Dendritic cell treated with granulocyte-macrophage colony-stimulating factor and Interleukin-4, amounts not matched to agents 40 ng/mL and 50 ng/mL, for 4 days (primary cell): ENCODE measurements at regions not wholly inside any gene's neighbourhood (a gene's known extent, or its start where the extent isn't known, plus 50 kb on each side); places are given as distances from the start of the nearest gene placed in this dataset.
A peak's percentile ranks its signal among the peaks of the same experiment; 100 is the strongest.

ENCODE experiments used
- H3K27ac Mint-ChIP-seq: one replicate; pipeline ENCODE4 v1.8.0; 2022; ENCODE audit warnings: mild to moderate bottlenecking, mixed read lengths
- H3K27me3 Mint-ChIP-seq: one replicate; pipeline ENCODE4 v1.8.0; 2022; ENCODE audit warnings: mild to moderate bottlenecking, mixed read lengths
- H3K36me3 Mint-ChIP-seq: one replicate; pipeline ENCODE4 v1.8.0; 2022; ENCODE audit warnings: low read depth, mixed read lengths
- H3K4me1 Mint-ChIP-seq: one replicate; pipeline ENCODE4 v1.8.0; 2022; ENCODE audit warnings: low read depth, mixed read lengths
- H3K4me3 Mint-ChIP-seq: one replicate; pipeline ENCODE4 v1.8.0; 2022; ENCODE audit warnings: mild to moderate bottlenecking, moderate library complexity, mixed read lengths
- H3K9me3 Mint-ChIP-seq: one replicate; pipeline ENCODE4 v1.8.0; 2022; ENCODE audit warnings: mixed read lengths
- intact Hi-C: fragments of 100-400 bp; cut with micrococcal nuclease; formaldehyde crosslinking; loops from one replicate; pipeline ENCODE4 v1.15.0; 2022

GRCh38 chr9:27625751-27626150, 52.5 kb upstream of the C9orf72 start:
- Mint-ChIP-seq H3K4me1 (peaks cover 33% of the 10 kb centered on the region), H3K9me3 (no peaks in the 10 kb centered on the region), H3K36me3 (no peaks in the 10 kb centered on the region), H3K27me3 (no peaks in the 10 kb centered on the region), H3K4me3 (no peak overlapping the region), H3K27ac (no peak overlapping the region)
- intact Hi-C loops, result no loop called here

- Mint-ChIP-seq H3K4me1 (peaks cover 41% of the 10 kb centered on the region), H3K36me3 (no peaks in the 10 kb centered on the region), H3K27me3 (no peaks in the 10 kb centered on the region), H3K4me3 (no peak overlapping the region), H3K9me3 (no peaks in the 10 kb centered on the region), H3K27ac (peak overlapping the region; percentile 5)
- intact Hi-C loops, result no loop called here
Observed at GRCh38 chr9:27626244-27627187, 53.2 kb upstream of the C9orf72 start.

DNA sequence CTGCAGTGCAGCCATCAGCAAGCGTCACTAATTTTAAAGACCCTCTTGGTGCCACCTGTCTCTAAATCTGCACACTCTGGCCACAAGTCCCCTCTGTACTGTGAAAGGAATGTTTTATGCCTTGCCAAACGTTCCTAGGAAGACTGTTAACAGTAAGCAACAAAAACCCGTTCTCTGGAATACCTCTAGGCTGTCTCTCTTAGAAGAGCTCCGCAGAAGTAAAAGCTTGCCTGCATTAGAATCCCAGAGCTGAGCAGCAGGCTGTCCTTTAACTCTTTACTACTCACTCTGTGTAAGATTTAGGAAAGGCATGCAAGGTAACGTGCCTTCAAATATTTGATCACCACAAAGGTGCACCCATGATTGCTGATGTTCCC, 53.9 kb upstream of the C9orf72 start:
- no peaks in the 10 kb centered on the region for H3K9me3 Mint-ChIP-seq
- H3K36me3 Mint-ChIP-seq, result no peaks in the 10 kb centered on the region
- H3K4me1 Mint-ChIP-seq, result peaks cover 40% of the 10 kb centered on the region

GRCh38 chr9:27628311-27628710, 55.0 kb upstream of the C9orf72 start:
- Mint-ChIP-seq H3K4me3 (no peak overlapping the region), H3K9me3 (no peaks in the 10 kb centered on the region), H3K36me3 (no peaks in the 10 kb centered on the region), H3K27me3 (no peaks in the 10 kb centered on the region), H3K27ac (peak overlapping the region; percentile 23), H3K4me1 (peaks cover 34% of the 10 kb centered on the region)
- intact Hi-C loops, result no loop called here

More for the DNA sequence above, 53.9 kb upstream of the C9orf72 start:
- H3K27me3 Mint-ChIP-seq, result no peaks in the 10 kb centered on the region
- no peak overlapping the region for H3K4me3 Mint-ChIP-seq
- H3K27ac Mint-ChIP-seq, result no peak overlapping the region
- intact Hi-C loops, result no loop called here

GRCh38 chr9:27629425-27629824, 56.1 kb upstream of the C9orf72 start:
- H3K27ac Mint-ChIP-seq, result no peak overlapping the region
- peaks cover 39% of the 10 kb centered on the region for H3K4me1 Mint-ChIP-seq
- intact Hi-C loops, result no loop called here
- no peaks in the 10 kb centered on the region for H3K27me3 Mint-ChIP-seq
- H3K4me3 Mint-ChIP-seq, result no peak overlapping the region
- no peaks in the 10 kb centered on the region for H3K36me3 Mint-ChIP-seq
- no peaks in the 10 kb centered on the region for H3K9me3 Mint-ChIP-seq

GRCh38 chr9:27632254-27632653, 59.0 kb upstream of the C9orf72 start:
- no peak overlapping the region for H3K27ac Mint-ChIP-seq
- H3K36me3 Mint-ChIP-seq, result no peaks in the 10 kb centered on the region
- no peaks in the 10 kb centered on the region for H3K27me3 Mint-ChIP-seq
- H3K4me1 Mint-ChIP-seq, result peaks cover 31% of the 10 kb centered on the region
- intact Hi-C loops, result no loop called here
- H3K4me3 Mint-ChIP-seq, result no peak overlapping the region
- H3K9me3 Mint-ChIP-seq, result no peaks in the 10 kb centered on the region

DNA sequence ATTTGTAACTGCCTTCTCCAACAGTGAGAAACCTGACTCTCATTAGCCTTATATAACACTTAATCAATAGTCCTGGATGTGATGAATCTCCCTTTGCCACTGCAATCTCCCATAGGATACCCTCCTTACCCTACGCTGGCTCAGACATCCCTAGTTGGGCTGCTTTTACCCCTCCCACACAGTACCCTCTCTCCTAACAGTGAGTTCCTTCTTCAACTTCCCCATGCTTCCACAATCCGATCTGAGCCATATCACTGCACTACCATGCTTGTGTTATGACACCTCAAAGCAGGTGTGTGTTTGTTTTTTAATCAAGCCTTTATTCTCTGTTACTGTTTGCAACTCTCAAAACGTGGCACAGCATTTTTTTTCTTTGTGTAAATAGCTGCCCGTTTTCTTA, 60.5 kb upstream of the C9orf72 start:
- H3K9me3 Mint-ChIP-seq, result no peaks in the 10 kb centered on the region
- no peaks in the 10 kb centered on the region for H3K36me3 Mint-ChIP-seq
- peak overlapping the region; percentile 57 for H3K27ac Mint-ChIP-seq
- H3K27me3 Mint-ChIP-seq, result peaks cover 1% of the 10 kb centered on the region
- intact Hi-C loops, result loop anchor here (2.0 kb wide), 1 partner anchor 61 kb away; the partner anchor contains the start of gene C9orf72
- no peak overlapping the region for H3K4me3 Mint-ChIP-seq
- peaks cover 36% of the 10 kb centered on the region for H3K4me1 Mint-ChIP-seq

DNA sequence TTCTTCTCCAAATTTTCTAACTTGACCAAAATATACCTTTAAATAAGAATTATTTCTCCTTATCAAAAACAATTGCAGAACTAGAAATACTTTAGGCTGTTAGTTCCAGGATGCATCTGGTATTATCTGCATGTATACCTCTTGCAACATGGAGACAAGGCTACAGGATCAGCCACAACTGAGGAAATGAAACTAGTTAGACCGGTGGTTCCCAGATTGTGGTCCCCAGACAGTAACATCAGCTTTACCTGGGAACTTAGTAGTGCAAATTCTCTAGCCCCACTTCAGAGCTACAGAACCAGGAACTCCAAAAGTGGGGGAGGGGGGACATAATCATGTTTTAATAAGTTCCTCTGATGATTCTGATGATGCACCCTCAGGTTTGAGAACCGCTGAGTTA, 61.6 kb upstream of the C9orf72 start:
- intact Hi-C loops, result loop anchor here (2.0 kb wide), 1 partner anchor 62 kb away; the partner anchor contains the start of gene C9orf72
- Mint-ChIP-seq H3K4me3 (no peak overlapping the region), H3K36me3 (no peaks in the 10 kb centered on the region), H3K4me1 (peaks cover 36% of the 10 kb centered on the region), H3K27ac (peak overlapping the region; percentile 43), H3K27me3 (peaks cover 1% of the 10 kb centered on the region), H3K9me3 (no peaks in the 10 kb centered on the region)

DNA sequence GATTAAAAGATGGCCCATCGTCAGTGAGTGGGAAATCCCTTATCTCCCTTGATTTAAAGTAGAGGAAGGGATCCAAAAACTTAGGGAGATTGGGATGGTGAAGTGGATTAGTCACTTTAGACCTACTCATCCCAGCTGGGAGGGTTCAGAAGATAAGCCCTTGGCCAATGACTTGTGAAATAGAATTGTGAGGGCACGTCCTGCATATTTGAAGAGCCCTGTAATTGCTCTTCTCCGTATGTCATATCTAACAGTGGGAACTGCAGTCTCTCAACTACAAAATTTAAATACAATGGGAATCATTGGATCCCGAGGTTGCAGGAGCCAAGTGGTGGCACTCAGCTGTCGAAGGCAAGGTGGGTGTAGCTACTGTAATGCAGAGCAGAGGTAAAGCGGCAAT, 65.4 kb upstream of the C9orf72 start:
- Mint-ChIP-seq H3K9me3 (no peaks in the 10 kb centered on the region), H3K4me3 (no peak overlapping the region), H3K27ac (no peak overlapping the region), H3K36me3 (no peaks in the 10 kb centered on the region), H3K27me3 (peaks cover 1% of the 10 kb centered on the region), H3K4me1 (peaks cover 34% of the 10 kb centered on the region)
- intact Hi-C loops, result no loop called here

- Mint-ChIP-seq H3K27ac (peak overlapping the region; percentile 65), H3K36me3 (no peaks in the 10 kb centered on the region), H3K4me1 (peaks cover 46% of the 10 kb centered on the region), H3K4me3 (no peak overlapping the region), H3K9me3 (no peaks in the 10 kb centered on the region), H3K27me3 (no peaks in the 10 kb centered on the region)
- intact Hi-C loops, result loop anchor here (10.0 kb wide), 1 partner anchor 60 kb away; no protein-coding TSS in a partner anchor
Observed at GRCh38 chr9:27645161-27645840, 72.0 kb upstream of the C9orf72 start.

DNA sequence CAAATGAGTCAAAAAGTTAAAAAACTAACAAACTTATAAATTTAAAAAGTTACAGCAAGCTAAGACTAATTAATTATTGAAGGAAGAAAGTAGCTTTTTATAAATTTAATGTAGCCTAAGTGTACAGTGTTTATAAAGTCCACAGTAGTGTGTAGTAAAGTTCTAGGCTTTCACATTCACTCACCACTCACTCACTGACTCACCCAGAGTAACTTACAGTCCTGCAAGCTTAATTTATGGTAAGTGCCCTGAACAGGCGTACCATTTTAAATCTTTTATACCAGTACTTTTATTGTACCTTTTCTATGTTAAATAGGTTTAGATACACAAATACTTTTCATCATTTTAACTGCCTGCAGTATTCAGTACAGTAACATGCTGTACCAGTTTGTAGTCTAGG, 80.0 kb upstream of the C9orf72 start:
- Mint-ChIP-seq H3K4me1 (peaks cover 24% of the 10 kb centered on the region), H3K27ac (no peak overlapping the region), H3K9me3 (no peaks in the 10 kb centered on the region), H3K4me3 (no peak overlapping the region), H3K27me3 (no peaks in the 10 kb centered on the region), H3K36me3 (no peaks in the 10 kb centered on the region)
- intact Hi-C loops, result no loop called here

DNA sequence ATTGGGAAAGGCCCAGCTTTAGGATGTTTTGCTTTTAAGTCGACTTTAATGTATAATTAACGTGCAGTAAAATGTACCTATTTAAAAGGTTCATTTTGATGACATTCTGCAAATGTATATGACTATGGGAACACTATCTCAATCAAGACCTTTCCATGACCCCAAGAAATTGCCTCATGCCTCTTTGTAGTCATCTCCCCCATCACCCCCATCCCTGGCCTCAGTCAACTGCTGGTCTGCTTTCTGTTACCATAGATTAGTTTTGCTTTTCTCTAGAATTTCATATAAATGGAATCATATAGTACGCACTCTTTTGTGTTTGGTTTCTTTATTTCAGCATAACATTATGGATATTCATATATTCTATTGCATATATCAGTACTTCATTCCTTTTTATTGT, 80.7 kb upstream of the C9orf72 start:
- Mint-ChIP-seq H3K27me3 (no peaks in the 10 kb centered on the region), H3K27ac (no peak overlapping the region)
- intact Hi-C loops, result no loop called here

GRCh38 chr9:27654629-27655285, 81.5 kb upstream of the C9orf72 start:
- no peaks in the 10 kb centered on the region for H3K9me3 Mint-ChIP-seq
- no peak overlapping the region for H3K27ac Mint-ChIP-seq
- H3K36me3 Mint-ChIP-seq, result no peaks in the 10 kb centered on the region
- peaks cover 24% of the 10 kb centered on the region for H3K4me1 Mint-ChIP-seq
- no peaks in the 10 kb centered on the region for H3K27me3 Mint-ChIP-seq
- H3K4me3 Mint-ChIP-seq, result no peak overlapping the region
- intact Hi-C loops, result no loop called here

More for the DNA sequence above, 80.7 kb upstream of the C9orf72 start:
- H3K4me3 Mint-ChIP-seq, result no peak overlapping the region
- peaks cover 24% of the 10 kb centered on the region for H3K4me1 Mint-ChIP-seq
- H3K9me3 Mint-ChIP-seq, result no peaks in the 10 kb centered on the region
- H3K36me3 Mint-ChIP-seq, result no peaks in the 10 kb centered on the region

DNA sequence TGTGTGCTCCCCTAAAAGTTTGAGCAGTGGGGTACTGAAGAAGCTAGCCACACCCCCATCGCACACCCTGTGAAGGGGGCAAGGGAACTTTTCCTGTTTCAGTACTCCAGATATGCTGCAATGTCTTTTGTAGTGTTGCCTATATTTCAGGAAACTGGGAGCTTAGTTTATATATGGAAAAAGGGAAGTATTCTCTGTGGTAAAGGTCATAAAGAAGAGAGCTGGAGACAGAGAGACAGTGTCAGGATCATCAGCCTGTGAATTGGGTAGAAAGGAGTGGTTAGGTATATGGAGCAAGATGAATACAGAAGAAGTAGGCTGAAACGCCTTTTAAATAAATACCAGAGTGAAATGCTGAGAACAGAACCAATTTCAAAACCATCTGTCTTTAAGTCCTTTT, 82.2 kb upstream of the C9orf72 start:
- Mint-ChIP-seq H3K36me3 (no peaks in the 10 kb centered on the region), H3K9me3 (no peaks in the 10 kb centered on the region), H3K27me3 (no peaks in the 10 kb centered on the region), H3K27ac (no peak overlapping the region), H3K4me3 (no peak overlapping the region), H3K4me1 (peaks cover 24% of the 10 kb centered on the region)
- intact Hi-C loops, result no loop called here
